ENCODE measurements at regions not wholly inside any gene's neighbourhood (a gene's known extent, or its start where the extent isn't known, plus 50 kb on each side); places are given as distances from the start of the nearest gene placed in this dataset.

DNA sequence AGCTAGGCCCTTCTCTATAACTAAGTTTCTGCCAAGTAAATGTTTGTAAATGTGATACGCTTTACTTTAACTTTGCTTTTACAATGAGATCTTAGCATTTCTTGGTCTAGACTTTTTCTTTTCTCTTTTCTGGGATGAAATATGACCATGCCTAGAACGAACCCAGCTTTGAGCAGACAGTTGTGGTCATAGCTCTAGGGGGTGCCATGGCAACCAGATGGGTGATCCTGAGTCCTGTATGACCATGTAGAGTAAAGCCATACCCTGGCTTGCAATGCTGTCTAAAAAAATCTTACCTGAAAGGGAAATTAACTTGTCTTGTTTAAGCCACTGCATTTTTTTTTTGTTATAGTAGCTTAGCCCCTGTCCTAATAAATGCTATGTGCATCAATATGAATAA, 956.3 kb downstream of the SLC4A3 start (continued):
- TF ChIP-seq, protein P1, sequence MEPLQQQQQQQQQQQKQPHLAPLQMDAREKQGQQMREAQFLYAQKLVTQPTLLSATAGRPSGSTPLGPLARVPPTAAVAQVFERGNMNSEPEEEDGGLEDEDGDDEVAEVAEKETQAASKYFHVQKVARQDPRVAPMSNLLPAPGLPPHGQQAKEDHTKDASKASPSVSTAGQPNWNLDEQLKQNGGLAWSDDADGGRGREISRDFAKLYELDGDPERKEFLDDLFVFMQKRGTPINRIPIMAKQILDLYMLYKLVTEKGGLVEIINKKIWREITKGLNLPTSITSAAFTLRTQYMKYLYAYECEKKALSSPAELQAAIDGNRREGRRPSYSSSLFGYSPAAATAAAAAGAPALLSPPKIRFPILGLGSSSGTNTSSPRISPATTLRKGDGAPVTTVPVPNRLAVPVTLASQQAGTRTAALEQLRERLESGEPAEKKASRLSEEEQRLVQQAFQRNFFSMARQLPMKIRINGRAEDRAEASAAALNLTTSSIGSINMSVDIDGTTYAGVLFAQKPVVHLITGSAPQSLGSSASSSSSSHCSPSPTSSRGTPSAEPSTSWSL (CRISPR knock-in tag; IDR thresholded peaks at IDR 0.05; ENCODE audit: borderline replicate concordance): no peak
- TF ChIP-seq SETDB1 (IDR thresholded peaks at IDR 0.05; ENCODE audit: low read length): no peak
- TF ChIP-seq, protein P2, sequence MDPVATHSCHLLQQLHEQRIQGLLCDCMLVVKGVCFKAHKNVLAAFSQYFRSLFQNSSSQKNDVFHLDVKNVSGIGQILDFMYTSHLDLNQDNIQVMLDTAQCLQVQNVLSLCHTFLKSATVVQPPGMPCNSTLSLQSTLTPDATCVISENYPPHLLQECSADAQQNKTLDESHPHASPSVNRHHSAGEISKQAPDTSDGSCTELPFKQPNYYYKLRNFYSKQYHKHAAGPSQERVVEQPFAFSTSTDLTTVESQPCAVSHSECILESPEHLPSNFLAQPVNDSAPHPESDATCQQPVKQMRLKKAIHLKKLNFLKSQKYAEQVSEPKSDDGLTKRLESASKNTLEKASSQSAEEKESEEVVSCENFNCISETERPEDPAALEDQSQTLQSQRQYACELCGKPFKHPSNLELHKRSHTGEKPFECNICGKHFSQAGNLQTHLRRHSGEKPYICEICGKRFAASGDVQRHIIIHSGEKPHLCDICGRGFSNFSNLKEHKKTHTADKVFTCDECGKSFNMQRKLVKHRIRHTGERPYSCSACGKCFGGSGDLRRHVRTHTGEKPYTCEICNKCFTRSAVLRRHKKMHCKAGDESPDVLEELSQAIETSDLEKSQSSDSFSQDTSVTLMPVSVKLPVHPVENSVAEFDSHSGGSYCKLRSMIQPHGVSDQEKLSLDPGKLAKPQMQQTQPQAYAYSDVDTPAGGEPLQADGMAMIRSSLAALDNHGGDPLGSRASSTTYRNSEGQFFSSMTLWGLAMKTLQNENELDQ (CRISPR knock-in tag; IDR thresholded peaks at IDR 0.05; ENCODE audit: borderline replicate concordance): no peak

DNA sequence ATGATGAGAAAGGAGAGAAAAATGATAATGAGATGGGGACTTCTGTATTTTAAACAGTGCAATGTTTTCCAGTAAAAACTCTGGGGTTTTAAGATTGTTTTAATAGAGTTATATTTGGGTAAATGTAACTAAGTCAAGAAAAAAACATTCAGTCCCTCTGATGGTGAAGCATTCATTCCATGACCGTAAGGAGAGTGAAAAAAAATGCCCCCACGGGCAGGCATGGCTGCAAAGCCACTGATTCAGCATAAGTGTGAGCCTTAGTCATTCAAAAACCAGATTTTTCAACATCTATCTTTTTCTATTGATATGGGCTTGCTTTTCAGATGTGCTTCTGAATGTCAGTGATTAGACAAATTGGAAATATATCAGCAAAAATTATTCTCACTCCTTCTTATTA, 957.8 kb downstream of the SLC4A3 start:
- Histone ChIP-seq H3K36me3 (ENCODE audit: control insufficient read depth, insufficient read depth, low read length) (no peaks in the 10 kb centered on the region), H3K9ac (ENCODE audit: insufficient read depth in 1 of 2, low read depth in 2 of 2, low read length in 2 of 2) (no peak overlapping the region), H3K27ac (ENCODE audit: extremely low read depth, low read depth, low read length) (no peak overlapping the region), H3K9me1 (ENCODE audit: control insufficient read depth, insufficient read depth, low read length) (no peaks in the 10 kb centered on the region), H3K27me3 (ENCODE audit: control insufficient read depth in 2 of 2, insufficient read depth in 2 of 2, low read length in 2 of 2) (no peaks in the 10 kb centered on the region), H3K9me3 (replicated peaks; ENCODE audit: control insufficient read depth, insufficient read depth, low read depth, low read length) (no peaks in the 10 kb centered on the region), H4K20me1 (replicated peaks; ENCODE audit: control insufficient read depth, insufficient read depth, low read length) (no peaks in the 10 kb centered on the region), H3K4me1 (replicated peaks in 1 of 2; ENCODE audit: control insufficient read depth in 2 of 2, insufficient read depth in 2 of 2, low read length in 2 of 2) (no peaks in the 10 kb centered on the region), H2AFZ (ENCODE audit: low read depth, low read length) (no peak overlapping the region), H3K4me2 (ENCODE audit: insufficient read depth, low read length) (no peak overlapping the region), H3K4me3 (no peak overlapping the region), H3K79me2 (ENCODE audit: control insufficient read depth, insufficient read depth, low read length) (no peaks in the 10 kb centered on the region)
- no peak for FAIRE-seq
- ATAC-seq: no peak
- intact Hi-C loops (cut with micrococcal nuclease) (no loop called here), in situ Hi-C loops (cut with MboI) (no loop called here)
- no peak for DNase-seq (ENCODE audit: extremely low read depth in 1 of 4, low spot score in 3 of 4)
- WGBS (ENCODE audit: insufficient coverage, low coverage, missing lambda C conversion rate): 15% methylated on average over 2 of the region's 2 CpGs
- no TSS peak for BruUV-seq (replicated peaks)
- no peak for TF ChIP-seq HMG20A (CRISPR knock-in tag; conservative IDR thresholded peaks at IDR 0.05)
- TF ChIP-seq CREM (IDR thresholded peaks at IDR 0.05; ENCODE audit: low read depth): no peak
- ChIA-PET POLR2A (no interaction called here), CTCF (ENCODE audit: low intra/inter-chr PET ratio) (no interaction called here)

Measured in K562 (cell line).